ENCODE measurements at regions not wholly inside any gene's neighbourhood (a gene's known extent, or its start where the extent isn't known, plus 50 kb on each side); places are given as distances from the start of the nearest gene placed in this dataset.

DNA sequence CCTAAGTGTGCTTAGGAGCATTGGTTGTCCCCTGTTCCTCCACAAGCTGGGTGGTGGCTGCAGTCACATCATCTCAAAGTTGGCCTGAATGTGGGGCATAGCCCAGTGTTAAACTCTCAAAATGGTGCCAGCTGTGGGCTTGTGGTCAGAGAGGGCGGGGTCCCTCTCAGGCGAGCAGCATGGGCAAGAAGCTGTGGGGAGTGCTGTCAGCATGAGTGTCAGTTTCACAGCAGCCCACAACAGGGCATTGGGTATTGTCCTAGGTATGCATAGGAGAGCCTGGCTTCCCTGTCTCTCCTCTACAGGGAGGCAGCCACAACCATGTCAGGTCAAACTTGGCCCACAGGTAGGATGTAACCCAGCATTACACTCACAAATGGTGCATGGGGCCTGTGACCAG is 285.6 kb upstream of the THSD7B start:
- TF ChIP-seq, protein P1, sequence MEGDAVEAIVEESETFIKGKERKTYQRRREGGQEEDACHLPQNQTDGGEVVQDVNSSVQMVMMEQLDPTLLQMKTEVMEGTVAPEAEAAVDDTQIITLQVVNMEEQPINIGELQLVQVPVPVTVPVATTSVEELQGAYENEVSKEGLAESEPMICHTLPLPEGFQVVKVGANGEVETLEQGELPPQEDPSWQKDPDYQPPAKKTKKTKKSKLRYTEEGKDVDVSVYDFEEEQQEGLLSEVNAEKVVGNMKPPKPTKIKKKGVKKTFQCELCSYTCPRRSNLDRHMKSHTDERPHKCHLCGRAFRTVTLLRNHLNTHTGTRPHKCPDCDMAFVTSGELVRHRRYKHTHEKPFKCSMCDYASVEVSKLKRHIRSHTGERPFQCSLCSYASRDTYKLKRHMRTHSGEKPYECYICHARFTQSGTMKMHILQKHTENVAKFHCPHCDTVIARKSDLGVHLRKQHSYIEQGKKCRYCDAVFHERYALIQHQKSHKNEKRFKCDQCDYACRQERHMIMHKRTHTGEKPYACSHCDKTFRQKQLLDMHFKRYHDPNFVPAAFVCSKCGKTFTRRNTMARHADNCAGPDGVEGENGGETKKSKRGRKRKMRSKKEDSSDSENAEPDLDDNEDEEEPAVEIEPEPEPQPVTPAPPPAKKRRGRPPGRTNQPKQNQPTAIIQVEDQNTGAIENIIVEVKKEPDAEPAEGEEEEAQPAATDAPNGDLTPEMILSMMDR (IDR thresholded peaks at IDR 0.05) = no peak
- no peak for TF ChIP-seq POLR2AphosphoS5 (IDR thresholded peaks at IDR 0.05)
